Stomach (tissue), 4 donors: ENCODE measurements at regions not wholly inside any gene's neighbourhood (a gene's known extent, or its start where the extent isn't known, plus 50 kb on each side); places are given as distances from the start of the nearest gene placed in this dataset.

Experiments
- EP300 ChIP-seq: sonication (generic); formaldehyde crosslinking; IDR thresholded peaks from one replicate; pipeline ENCODE4 v1.6.1; 2017; ENCODE audit warnings: antibody characterized with exemption
- POLR2A ChIP-seq, 4 donors: fragments of 450-650 bp; IDR thresholded peaks; one replicate each; pipeline ENCODE4 v1.6.1; 2016; ENCODE audit warnings: antibody characterized with exemption in 4 of 4, control low read depth in 2 of 4, mild to moderate bottlenecking in 1 of 4, moderate library complexity in 1 of 4
- POLR2AphosphoS5 ChIP-seq, 3 donors: sonication (generic); formaldehyde crosslinking; IDR thresholded peaks; one replicate each; pipeline ENCODE4 v1.6.1; 2016; ENCODE audit warnings: antibody characterized with exemption in 3 of 3
- TF ChIP-seq, protein P1 (sequence below), 7 experiments: fragments of 450-650 bp in 4 of 7; fragments of 200-600 bp in 3 of 7; sonication (generic) in 3 of 7; IDR thresholded peaks; one replicate each; pipeline ENCODE4 v1.5.1; 2016 to 2019; ENCODE audit warnings: antibody characterized with exemption in 7 of 7, control low read depth in 2 of 7, mild to moderate bottlenecking in 1 of 7

DNA sequence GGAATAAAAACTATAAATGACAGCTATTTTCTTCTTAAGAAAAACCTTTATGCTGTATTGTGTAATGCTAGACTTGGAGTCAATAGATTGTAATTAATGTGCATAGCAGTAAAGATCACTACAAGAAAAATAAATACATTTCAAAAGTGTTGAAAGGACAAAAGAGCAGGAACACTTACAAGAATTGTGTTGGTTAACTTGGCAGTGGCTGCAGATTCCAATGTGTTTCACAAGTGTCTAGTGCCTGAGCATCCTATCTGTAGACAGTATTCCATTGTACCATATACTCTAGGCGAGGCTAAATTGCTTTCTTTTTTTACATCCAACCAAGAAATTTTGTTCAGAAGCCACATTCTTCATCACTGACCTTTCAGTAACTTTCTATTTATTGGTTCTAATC lies 924.1 kb downstream of the EPHA7 start:
- TF ChIP-seq POLR2A (IDR thresholded peaks at IDR 0.05) (no peak), EP300 (no peak), POLR2AphosphoS5 (IDR thresholded peaks at IDR 0.05) (no peak)
- TF ChIP-seq, protein P1, sequence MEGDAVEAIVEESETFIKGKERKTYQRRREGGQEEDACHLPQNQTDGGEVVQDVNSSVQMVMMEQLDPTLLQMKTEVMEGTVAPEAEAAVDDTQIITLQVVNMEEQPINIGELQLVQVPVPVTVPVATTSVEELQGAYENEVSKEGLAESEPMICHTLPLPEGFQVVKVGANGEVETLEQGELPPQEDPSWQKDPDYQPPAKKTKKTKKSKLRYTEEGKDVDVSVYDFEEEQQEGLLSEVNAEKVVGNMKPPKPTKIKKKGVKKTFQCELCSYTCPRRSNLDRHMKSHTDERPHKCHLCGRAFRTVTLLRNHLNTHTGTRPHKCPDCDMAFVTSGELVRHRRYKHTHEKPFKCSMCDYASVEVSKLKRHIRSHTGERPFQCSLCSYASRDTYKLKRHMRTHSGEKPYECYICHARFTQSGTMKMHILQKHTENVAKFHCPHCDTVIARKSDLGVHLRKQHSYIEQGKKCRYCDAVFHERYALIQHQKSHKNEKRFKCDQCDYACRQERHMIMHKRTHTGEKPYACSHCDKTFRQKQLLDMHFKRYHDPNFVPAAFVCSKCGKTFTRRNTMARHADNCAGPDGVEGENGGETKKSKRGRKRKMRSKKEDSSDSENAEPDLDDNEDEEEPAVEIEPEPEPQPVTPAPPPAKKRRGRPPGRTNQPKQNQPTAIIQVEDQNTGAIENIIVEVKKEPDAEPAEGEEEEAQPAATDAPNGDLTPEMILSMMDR (IDR thresholded peaks at IDR 0.05), result no peak
